ENCODE measurements at regions not wholly inside any gene's neighbourhood (a gene's known extent, or its start where the extent isn't known, plus 50 kb on each side); places are given as distances from the start of the nearest gene placed in this dataset.

DNA sequence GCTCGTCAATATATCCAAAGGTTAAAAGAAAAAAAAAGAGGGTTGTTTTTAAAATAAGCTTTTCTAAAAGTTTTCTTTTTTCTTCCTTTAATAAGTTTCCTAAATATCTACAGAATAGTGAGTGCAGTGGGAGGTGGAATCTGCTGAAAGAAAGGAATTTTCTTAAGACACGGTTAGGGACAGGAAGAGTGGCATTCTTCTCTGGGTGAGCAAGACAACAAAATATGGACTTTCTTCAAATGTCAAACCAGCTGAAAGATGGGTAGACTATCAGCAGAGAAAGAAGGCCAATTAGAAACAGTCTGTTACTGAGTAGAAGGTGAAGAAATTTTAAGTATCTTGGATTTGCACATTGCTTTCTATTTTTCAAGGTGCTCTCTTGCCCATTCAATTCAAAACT, 222.7 kb upstream of the PIK3C3 start:
- intact Hi-C loops (cut with DNase I; ENCODE audit: low total_unique reads): no loop called here
- Histone ChIP-seq H3K27me3 (replicated peaks in 1 of 7) (no peaks in the 10 kb centered on the region), H3K4me3 (no peak overlapping the region), H3K27ac (no peak overlapping the region), H3K36me3 (no peaks in the 10 kb centered on the region), H3K4me1 (no peaks in the 10 kb centered on the region), H3K9me3 (no peaks in the 10 kb centered on the region)
- 73 to 93% (median 85%) methylated on average over 2 of the region's 2 CpGs for WGBS, 5 donors
- TF ChIP-seq, protein P1, sequence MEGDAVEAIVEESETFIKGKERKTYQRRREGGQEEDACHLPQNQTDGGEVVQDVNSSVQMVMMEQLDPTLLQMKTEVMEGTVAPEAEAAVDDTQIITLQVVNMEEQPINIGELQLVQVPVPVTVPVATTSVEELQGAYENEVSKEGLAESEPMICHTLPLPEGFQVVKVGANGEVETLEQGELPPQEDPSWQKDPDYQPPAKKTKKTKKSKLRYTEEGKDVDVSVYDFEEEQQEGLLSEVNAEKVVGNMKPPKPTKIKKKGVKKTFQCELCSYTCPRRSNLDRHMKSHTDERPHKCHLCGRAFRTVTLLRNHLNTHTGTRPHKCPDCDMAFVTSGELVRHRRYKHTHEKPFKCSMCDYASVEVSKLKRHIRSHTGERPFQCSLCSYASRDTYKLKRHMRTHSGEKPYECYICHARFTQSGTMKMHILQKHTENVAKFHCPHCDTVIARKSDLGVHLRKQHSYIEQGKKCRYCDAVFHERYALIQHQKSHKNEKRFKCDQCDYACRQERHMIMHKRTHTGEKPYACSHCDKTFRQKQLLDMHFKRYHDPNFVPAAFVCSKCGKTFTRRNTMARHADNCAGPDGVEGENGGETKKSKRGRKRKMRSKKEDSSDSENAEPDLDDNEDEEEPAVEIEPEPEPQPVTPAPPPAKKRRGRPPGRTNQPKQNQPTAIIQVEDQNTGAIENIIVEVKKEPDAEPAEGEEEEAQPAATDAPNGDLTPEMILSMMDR (IDR thresholded peaks at IDR 0.05 in 8 of 11, conservative IDR thresholded peaks at IDR 0.05 in 3 of 11): no peak
- TF ChIP-seq POLR2A (IDR thresholded peaks at IDR 0.05): no peak
- no peak for TF ChIP-seq POLR2AphosphoS5 (IDR thresholded peaks at IDR 0.05)
- DNase-seq: no peak

DNA sequence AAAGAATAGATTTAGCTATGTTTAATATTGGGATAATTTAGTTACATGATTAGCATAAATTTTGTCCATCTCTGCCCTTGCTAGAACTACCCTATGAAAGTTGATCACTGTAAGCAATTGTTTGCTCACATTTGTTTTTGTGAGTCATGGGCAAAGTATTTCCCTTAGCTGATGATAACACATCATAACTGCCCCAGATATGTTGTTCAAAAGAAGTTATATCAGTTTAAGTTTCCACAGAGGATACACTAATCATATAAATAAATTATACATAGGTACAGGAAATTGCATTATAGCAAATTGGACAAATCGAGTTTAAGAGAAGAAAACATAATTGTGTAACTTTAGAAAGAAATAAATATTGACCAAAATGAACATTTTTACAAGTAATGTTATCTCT, 223.2 kb upstream of the PIK3C3 start:
- no peak for DNase-seq
- no peaks in the 10 kb centered on the region for H3K9me3 ChIP-seq
- no peak overlapping the region for H3K4me3 ChIP-seq
- 53 to 78% (median 67%) methylated on average over 1 of the region's 1 CpG for WGBS, 5 donors
- H3K27me3 ChIP-seq (replicated peaks in 1 of 7): no peaks in the 10 kb centered on the region
- H3K36me3 ChIP-seq: no peaks in the 10 kb centered on the region
- no peak overlapping the region for H3K27ac ChIP-seq
- no peaks in the 10 kb centered on the region for H3K4me1 ChIP-seq
- no peak for TF ChIP-seq POLR2AphosphoS5 (IDR thresholded peaks at IDR 0.05)
- TF ChIP-seq POLR2A (IDR thresholded peaks at IDR 0.05): no peak
- TF ChIP-seq, protein P1 (IDR thresholded peaks at IDR 0.05 in 8 of 11, conservative IDR thresholded peaks at IDR 0.05 in 3 of 11): no peak
- intact Hi-C loops (cut with DNase I; ENCODE audit: low total_unique reads): no loop called here

DNA sequence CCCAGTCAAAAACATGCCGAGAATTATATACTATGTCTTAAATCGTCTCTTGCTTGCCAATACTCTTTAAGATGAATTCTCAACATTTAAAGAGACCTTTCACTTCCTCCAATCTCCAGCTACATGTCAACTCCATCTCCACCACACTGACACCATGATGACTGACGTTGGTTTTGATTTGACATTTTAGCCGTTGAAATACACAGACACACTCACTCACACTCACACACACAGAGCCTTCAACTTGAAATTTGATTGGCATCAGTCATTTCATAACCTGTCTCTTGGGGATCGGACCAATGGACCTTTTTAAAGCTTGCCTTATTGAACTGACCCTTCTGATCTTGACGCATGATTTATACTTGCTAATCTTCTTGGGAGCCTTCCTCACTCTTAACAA, 230.8 kb upstream of the PIK3C3 start:
- Histone ChIP-seq H3K4me1 (no peaks in the 10 kb centered on the region), H3K27me3 (replicated peaks in 1 of 7) (no peaks in the 10 kb centered on the region), H3K36me3 (no peaks in the 10 kb centered on the region), H3K27ac (no peak overlapping the region), H3K4me3 (no peak overlapping the region), H3K9me3 (no peaks in the 10 kb centered on the region)
- intact Hi-C loops (cut with DNase I; ENCODE audit: low total_unique reads): no loop called here
- TF ChIP-seq POLR2A (IDR thresholded peaks at IDR 0.05) (no peak), POLR2AphosphoS5 (IDR thresholded peaks at IDR 0.05) (no peak)
- TF ChIP-seq, protein P1 (IDR thresholded peaks at IDR 0.05 in 8 of 11, conservative IDR thresholded peaks at IDR 0.05 in 3 of 11): no peak
- 82 to 89% (median 83%) methylated on average over 6 of the region's 6 CpGs for WGBS, 5 donors
- DNase-seq: no peak

DNA sequence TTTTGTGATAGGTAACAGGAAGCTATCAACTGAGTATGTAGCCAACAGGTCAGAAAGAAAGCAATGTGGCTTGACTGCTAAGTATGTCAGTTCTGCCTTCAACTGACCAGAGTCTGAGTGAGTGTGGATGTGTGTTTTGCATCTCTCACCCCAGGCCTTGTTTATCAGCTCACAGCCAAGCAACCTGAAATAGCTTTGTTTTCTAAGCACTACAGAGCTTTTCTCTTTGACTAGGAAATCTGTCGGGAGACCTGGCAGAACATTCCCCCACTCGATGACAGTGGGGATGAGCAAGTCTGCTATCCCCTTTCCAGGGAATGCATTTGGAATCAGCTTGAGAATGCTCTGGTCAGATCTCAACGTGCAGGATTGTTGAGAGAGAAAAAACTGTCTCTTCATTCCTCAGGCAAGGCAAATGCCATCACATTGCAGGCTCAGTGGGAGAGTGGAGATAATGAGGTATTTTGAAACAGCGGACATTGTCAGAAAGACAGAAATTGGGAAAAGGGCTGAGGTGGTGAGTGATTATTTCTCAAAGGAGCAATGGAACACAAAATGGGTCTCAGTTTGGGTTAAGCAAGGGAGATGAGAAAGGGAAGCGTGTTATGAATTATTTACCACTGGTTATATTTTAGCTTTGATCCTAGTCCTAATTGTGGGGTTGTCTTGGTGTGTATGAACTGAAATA, 233.8 kb upstream of the PIK3C3 start:
- intact Hi-C loops (cut with DNase I; ENCODE audit: low total_unique reads): no loop called here
- Histone ChIP-seq H3K4me3 (no peak overlapping the region), H3K36me3 (no peaks in the 10 kb centered on the region), H3K9me3 (no peaks in the 10 kb centered on the region), H3K27ac (no peak overlapping the region), H3K4me1 (no peaks in the 10 kb centered on the region), H3K27me3 (replicated peaks in 1 of 7) (no peaks in the 10 kb centered on the region)
- no peak for TF ChIP-seq POLR2AphosphoS5 (IDR thresholded peaks at IDR 0.05)
- TF ChIP-seq POLR2A (IDR thresholded peaks at IDR 0.05): no peak
- TF ChIP-seq, protein P1 (IDR thresholded peaks at IDR 0.05 in 8 of 11, conservative IDR thresholded peaks at IDR 0.05 in 3 of 11): no peak
- WGBS, 5 donors: 61 to 68% (median 66%) methylated on average over 5 of the region's 5 CpGs
- DNase-seq: no peak
